GM18873 (cell line): ENCODE measurements at regions not wholly inside any gene's neighbourhood (a gene's known extent, or its start where the extent isn't known, plus 50 kb on each side); places are given as distances from the start of the nearest gene placed in this dataset.

ENCODE experiments used
- ATAC-seq: cut with Tn5 transposase; IDR thresholded peaks from one replicate; pipeline ENCODE4 v1.9.1; 2021; ENCODE audit warnings: mild to moderate bottlenecking, moderate library complexity, moderate number of reproducible peaks; ENCODE audit not compliant: unreplicated experiment, low FRiP score

GRCh38 chr7:41834805-41835694 lies 132.2 kb upstream of the INHBA start:
- no peak for ATAC-seq

GRCh38 chr7:41832941-41833340 lies 130.1 kb upstream of the INHBA start:
- no peak for ATAC-seq

GRCh38 chr7:41830271-41830670 lies 127.4 kb upstream of the INHBA start:
- no peak for ATAC-seq

GRCh38 chr7:41828911-41829310 lies 126.0 kb upstream of the INHBA start:
- ATAC-seq = no peak

GRCh38 chr7:41826641-41827040 lies 123.8 kb upstream of the INHBA start:
- ATAC-seq = no peak

- no peak for ATAC-seq
These were observed 123.1 kb upstream of the INHBA start for GRCh38 chr7:41825927-41826480.

GRCh38 chr7:41824284-41824683 lies 121.4 kb upstream of the INHBA start:
- no peak for ATAC-seq

- ATAC-seq = no peak
These were observed 119.4 kb upstream of the INHBA start for GRCh38 chr7:41822259-41822817.

GRCh38 chr7:41821521-41822213 lies 118.8 kb upstream of the INHBA start:
- no peak for ATAC-seq

- no peak for ATAC-seq
These were observed 117.3 kb upstream of the INHBA start for GRCh38 chr7:41820111-41820671.

GRCh38 chr7:41819645-41820044 lies 116.8 kb upstream of the INHBA start:
- ATAC-seq = no peak

GRCh38 chr7:41818765-41819398 lies 116.0 kb upstream of the INHBA start:
- no peak for ATAC-seq

- ATAC-seq = peak; percentile 49
These were observed 114.5 kb upstream of the INHBA start for GRCh38 chr7:41817386-41817785.

GRCh38 chr7:41816111-41816510 lies 113.2 kb upstream of the INHBA start:
- no peak for ATAC-seq

GRCh38 chr7:41814888-41815287 lies 112.0 kb upstream of the INHBA start:
- no peak for ATAC-seq

- no peak for ATAC-seq
These were observed 110.4 kb upstream of the INHBA start for GRCh38 chr7:41813286-41813685.

- ATAC-seq = no peak
These were observed 109.1 kb upstream of the INHBA start for GRCh38 chr7:41811941-41812340.

- peak; percentile 96 for ATAC-seq
These were observed 107.2 kb upstream of the INHBA start for GRCh38 chr7:41809940-41810576.

- ATAC-seq = no peak
These were observed 106.6 kb upstream of the INHBA start for GRCh38 chr7:41809529-41809939.

- no peak for ATAC-seq
These were observed 106.2 kb upstream of the INHBA start for GRCh38 chr7:41809116-41809515.
